HL-60 (cell line): ENCODE measurements at regions not wholly inside any gene's neighbourhood (a gene's known extent, or its start where the extent isn't known, plus 50 kb on each side); places are given as distances from the start of the nearest gene placed in this dataset.

Source experiments
- DNase-seq, 2 experiments: peaks; one replicate each; pipeline ENCODE4 v3.0.0-alpha.2; 2010 to 2020; ENCODE audit warnings: low read depth in 1 of 2, low spot score in 1 of 2
- H3K27ac ChIP-seq: fragments of 250-450 bp; sonication (Bioruptor Pico); replicated peaks from 2 replicates; pipeline ENCODE4 v1.5.1; 2020; ENCODE audit warnings: mild to moderate bottlenecking, moderate library complexity
- H3K27me3 ChIP-seq: fragments of 250-450 bp; sonication (Bioruptor Pico); 2 replicates; pipeline ENCODE4 v1.5.1; 2021; ENCODE audit warnings: mild to moderate bottlenecking, moderate library complexity; ENCODE audit not compliant: insufficient read depth, poor library complexity, severe bottlenecking
- H3K4me3 ChIP-seq: replicated peaks from 2 replicates; pipeline ENCODE4 v1.5.1; 2011; ENCODE audit warnings: mild to moderate bottlenecking, control low read depth, low read length; ENCODE audit not compliant: insufficient read depth
- GABPA ChIP-seq: IDR thresholded peaks from 2 replicates; pipeline ENCODE4 v1.6.1; 2012; ENCODE audit warnings: low read depth
- POLR2AphosphoS5 ChIP-seq: IDR thresholded peaks from 2 replicates; pipeline ENCODE4 v1.6.1; 2012; ENCODE audit warnings: low read depth
- SPI1 ChIP-seq: IDR thresholded peaks from 2 replicates; pipeline ENCODE4 v1.6.1; 2012; ENCODE audit warnings: low read depth, mild to moderate bottlenecking, borderline replicate concordance
- TF ChIP-seq, protein P1 (sequence below): IDR thresholded peaks from 2 replicates; pipeline ENCODE4 v1.6.1; 2012; ENCODE audit warnings: low read depth; ENCODE audit not compliant: insufficient replicate concordance
- TF ChIP-seq, protein P2 (sequence below): IDR thresholded peaks from one replicate; pipeline ENCODE4 v1.5.1; 2011; ENCODE audit warnings: low read length, control low read depth, inconsistent platforms; ENCODE audit not compliant: insufficient read depth

DNA sequence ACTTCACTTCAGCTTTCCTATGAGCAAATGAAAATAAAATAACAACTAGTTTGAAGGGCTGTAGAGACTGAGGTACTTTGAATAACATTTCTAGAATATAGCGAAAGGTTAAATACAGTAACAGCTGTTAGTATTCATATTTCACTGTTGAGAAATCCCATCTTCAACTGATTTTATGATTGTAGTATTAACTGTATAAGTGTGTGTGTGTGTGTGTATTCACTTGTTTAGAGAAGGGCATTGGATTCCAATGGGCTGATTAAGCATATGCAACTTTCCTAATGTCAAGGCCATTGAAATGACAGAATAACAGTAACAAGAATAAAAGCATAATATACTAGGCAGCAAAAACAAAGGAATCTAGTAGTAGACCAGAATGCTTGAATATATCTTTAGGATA, 957.5 kb upstream of the EPHA7 start:
- no peak for TF ChIP-seq GABPA
- TF ChIP-seq, protein P1, sequence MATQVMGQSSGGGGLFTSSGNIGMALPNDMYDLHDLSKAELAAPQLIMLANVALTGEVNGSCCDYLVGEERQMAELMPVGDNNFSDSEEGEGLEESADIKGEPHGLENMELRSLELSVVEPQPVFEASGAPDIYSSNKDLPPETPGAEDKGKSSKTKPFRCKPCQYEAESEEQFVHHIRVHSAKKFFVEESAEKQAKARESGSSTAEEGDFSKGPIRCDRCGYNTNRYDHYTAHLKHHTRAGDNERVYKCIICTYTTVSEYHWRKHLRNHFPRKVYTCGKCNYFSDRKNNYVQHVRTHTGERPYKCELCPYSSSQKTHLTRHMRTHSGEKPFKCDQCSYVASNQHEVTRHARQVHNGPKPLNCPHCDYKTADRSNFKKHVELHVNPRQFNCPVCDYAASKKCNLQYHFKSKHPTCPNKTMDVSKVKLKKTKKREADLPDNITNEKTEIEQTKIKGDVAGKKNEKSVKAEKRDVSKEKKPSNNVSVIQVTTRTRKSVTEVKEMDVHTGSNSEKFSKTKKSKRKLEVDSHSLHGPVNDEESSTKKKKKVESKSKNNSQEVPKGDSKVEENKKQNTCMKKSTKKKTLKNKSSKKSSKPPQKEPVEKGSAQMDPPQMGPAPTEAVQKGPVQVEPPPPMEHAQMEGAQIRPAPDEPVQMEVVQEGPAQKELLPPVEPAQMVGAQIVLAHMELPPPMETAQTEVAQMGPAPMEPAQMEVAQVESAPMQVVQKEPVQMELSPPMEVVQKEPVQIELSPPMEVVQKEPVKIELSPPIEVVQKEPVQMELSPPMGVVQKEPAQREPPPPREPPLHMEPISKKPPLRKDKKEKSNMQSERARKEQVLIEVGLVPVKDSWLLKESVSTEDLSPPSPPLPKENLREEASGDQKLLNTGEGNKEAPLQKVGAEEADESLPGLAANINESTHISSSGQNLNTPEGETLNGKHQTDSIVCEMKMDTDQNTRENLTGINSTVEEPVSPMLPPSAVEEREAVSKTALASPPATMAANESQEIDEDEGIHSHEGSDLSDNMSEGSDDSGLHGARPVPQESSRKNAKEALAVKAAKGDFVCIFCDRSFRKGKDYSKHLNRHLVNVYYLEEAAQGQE: no peak
- TF ChIP-seq, protein P2, sequence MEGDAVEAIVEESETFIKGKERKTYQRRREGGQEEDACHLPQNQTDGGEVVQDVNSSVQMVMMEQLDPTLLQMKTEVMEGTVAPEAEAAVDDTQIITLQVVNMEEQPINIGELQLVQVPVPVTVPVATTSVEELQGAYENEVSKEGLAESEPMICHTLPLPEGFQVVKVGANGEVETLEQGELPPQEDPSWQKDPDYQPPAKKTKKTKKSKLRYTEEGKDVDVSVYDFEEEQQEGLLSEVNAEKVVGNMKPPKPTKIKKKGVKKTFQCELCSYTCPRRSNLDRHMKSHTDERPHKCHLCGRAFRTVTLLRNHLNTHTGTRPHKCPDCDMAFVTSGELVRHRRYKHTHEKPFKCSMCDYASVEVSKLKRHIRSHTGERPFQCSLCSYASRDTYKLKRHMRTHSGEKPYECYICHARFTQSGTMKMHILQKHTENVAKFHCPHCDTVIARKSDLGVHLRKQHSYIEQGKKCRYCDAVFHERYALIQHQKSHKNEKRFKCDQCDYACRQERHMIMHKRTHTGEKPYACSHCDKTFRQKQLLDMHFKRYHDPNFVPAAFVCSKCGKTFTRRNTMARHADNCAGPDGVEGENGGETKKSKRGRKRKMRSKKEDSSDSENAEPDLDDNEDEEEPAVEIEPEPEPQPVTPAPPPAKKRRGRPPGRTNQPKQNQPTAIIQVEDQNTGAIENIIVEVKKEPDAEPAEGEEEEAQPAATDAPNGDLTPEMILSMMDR: no peak
- no peak for TF ChIP-seq POLR2AphosphoS5
- no peak for TF ChIP-seq SPI1

DNA sequence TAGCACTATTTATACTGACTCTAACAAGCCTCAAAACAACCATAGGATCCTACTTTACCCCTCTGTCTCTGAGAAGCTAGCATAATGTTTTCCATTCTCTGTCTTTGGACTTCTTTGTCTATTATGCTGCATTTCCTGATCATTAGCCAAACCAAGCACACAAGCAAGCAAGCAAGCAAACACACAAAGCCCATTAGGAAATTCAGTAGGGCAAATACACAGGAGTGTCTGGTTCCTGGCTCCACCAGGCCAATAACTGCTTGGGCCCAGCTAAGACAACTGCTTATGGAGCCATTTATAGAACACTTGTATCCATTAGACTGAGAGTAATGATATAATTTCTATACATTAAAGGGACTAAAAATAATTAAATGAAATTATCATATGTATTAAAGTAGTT, 952.9 kb upstream of the EPHA7 start:
- Histone ChIP-seq H3K4me3 (no peak overlapping the region), H3K27me3 (no peaks in the 10 kb centered on the region), H3K27ac (no peak overlapping the region)
- DNase-seq: no peak
- TF ChIP-seq POLR2AphosphoS5: no peak

More for the DNA sequence above, 957.5 kb upstream of the EPHA7 start:
- no peaks in the 10 kb centered on the region for H3K27me3 ChIP-seq
- no peak for DNase-seq
- H3K27ac ChIP-seq: no peak overlapping the region
- H3K4me3 ChIP-seq: no peak overlapping the region

DNA sequence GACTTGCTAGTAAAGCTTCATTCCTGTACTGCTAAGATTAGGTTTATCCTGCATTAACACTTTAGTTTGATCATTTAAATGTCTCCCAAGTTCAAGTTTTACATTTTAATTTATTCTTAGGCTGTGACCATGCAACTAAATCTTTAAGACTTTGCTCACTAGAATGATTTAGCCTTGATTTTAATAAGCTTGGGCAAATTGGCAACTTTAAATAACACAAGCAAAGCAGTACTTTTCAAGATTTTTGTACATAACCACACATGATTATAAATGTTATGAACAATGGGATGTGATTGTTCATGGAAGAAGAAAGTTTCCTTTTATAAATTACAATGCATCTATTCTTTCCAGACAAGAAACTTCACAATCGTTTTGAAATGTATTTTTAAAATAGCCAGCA, 948.0 kb upstream of the EPHA7 start:
- DNase-seq: no peak
- H3K27me3 ChIP-seq: no peaks in the 10 kb centered on the region
- TF ChIP-seq POLR2AphosphoS5: no peak
- TF ChIP-seq GABPA: no peak
- TF ChIP-seq, protein P1: no peak
- no peak for TF ChIP-seq SPI1
- TF ChIP-seq, protein P2: no peak
- no peak overlapping the region for H3K27ac ChIP-seq
- H3K4me3 ChIP-seq: no peak overlapping the region

DNA sequence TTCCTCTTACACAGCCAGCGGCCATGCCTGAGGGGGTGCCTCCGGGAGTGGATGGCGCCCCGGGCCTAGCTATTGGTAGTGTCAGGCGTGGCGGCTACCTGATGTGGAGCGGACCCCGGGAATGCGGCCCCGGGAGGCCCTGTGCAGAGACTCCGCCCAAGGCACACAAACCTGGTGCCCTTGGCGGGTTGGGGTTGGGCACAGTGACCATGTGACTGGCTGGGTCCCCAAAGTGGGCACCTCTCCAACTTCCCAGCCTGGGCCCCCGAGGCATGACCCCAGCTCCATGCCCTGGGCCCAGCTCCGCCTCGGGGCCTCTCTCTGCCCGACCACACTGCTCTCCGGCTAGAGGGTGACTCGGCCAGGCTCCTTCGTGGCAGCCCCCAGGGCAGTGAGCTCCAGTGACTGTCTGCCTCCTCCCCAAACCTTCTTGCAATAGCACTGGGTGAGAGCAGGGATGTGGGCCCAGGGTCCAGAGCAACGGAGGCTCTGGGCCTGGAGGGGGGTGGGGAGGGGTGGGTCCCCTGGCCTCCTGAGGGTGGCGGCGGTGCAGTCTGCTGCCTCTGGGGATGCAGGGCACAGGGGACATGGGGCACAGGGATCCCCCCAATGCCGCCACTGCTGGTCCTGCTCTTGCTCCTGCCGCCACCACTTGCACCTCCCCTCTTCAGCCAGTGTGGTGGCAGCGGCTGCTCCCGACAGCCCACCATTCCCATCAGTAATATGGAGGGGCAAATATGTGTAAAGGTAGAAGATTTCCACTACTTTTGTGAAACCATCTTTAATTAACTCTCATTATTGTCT, 942.9 kb upstream of the EPHA7 start:
- Histone ChIP-seq H3K27me3 (no peaks in the 10 kb centered on the region), H3K4me3 (no peak overlapping the region), H3K27ac (no peak overlapping the region)
- no peak for DNase-seq
- TF ChIP-seq POLR2AphosphoS5: no peak
- TF ChIP-seq, protein P2: no peak
